Ishikawa (cell line): ENCODE measurements at regions not wholly inside any gene's neighbourhood (a gene's known extent, or its start where the extent isn't known, plus 50 kb on each side); places are given as distances from the start of the nearest gene placed in this dataset.

Experiments used
- CEBPB ChIP-seq: IDR thresholded peaks from 2 replicates; pipeline ENCODE4 v1.6.1; 2012
- EP300 ChIP-seq: IDR thresholded peaks from 2 replicates; pipeline ENCODE4 v1.6.1; 2012; ENCODE audit warnings: borderline replicate concordance
- TEAD4 ChIP-seq: IDR thresholded peaks from 2 replicates; pipeline ENCODE4 v1.6.1; 2012

- no peak for TF ChIP-seq TEAD4
- no peak for TF ChIP-seq EP300
- no peak for TF ChIP-seq CEBPB
Observed at GRCh38 chr14:87156878-87157277, 836.1 kb downstream of the GALC start.
